HCEC 1CT (cell line): ENCODE measurements at regions not wholly inside any gene's neighbourhood (a gene's known extent, or its start where the extent isn't known, plus 50 kb on each side); places are given as distances from the start of the nearest gene placed in this dataset.
A peak's percentile ranks its signal among the peaks of the same experiment; 100 is the strongest.

ENCODE experiments used
- DNase-seq: peaks from one replicate; pipeline ENCODE4 v3.0.0-alpha.2; 2017

DNA sequence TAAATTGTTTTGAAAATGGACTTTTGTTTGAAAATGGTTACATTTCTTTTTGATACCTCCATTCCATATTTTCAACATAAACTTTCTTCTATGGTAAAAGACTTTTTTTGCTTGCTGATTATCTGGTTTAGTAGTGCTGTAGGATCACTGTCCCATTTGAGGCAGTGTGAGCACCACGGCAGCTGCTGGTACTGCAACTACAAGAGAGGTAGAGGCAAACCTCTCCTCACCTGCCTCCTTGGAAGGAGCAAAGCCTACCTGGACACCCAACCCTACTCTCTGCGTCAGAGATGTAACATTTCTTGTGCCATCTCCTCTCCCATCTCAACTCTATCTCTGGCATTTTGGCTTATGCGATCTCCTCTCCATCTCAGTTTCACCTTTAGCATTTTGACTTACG, 460.1 kb downstream of the SHQ1 start:
- DNase-seq, result no peak

DNA sequence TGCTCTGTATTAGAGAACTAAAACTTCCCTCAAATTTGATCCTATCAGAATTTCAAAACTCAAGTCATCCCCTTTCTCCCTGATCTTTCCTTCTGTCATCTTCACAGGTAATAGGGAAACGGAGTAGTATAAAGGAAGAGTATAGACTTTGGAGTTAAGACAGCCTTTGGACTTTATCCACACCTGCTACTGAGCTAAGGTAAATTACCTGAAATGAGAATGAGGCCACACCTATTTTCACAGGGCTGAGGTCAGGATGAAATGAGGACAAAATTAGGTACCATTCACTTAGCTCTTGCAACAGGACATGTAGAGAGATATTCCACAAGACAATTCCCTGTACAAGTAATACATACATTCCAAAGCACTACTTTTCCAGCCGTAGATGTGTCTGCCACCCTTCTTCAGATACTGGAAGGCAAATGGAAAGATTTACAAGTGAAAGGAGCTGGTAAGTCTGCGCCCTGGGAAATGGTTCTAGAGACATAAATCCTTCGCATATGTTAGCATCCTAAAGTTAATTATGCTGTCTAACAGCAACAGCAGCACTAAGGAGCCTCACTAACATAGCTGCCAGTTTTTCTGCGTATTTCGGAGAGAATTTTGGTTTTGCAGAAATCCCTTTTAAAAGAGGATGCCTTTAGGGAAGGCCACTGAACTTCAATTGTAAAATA, 461.8 kb downstream of the SHQ1 start:
- DNase-seq, result no peak

DNA sequence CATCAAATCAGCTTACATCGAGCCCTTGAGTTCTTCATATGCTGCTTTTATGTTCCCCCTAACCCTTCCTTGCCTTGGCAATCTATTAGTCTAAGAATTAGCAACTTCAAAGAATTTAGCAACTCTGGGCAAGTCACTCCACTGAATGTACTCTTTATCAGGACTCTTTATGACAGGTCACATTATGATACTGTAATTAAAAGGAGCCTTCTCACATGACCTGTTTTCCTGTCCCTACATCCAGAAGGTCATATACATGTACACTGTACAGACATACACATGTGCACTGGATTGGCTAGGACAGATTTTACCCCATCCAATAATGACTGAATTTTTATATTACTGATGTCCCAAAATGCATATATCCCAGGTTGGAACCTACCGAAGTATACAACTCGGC, 463.1 kb downstream of the SHQ1 start:
- DNase-seq, result no peak

DNA sequence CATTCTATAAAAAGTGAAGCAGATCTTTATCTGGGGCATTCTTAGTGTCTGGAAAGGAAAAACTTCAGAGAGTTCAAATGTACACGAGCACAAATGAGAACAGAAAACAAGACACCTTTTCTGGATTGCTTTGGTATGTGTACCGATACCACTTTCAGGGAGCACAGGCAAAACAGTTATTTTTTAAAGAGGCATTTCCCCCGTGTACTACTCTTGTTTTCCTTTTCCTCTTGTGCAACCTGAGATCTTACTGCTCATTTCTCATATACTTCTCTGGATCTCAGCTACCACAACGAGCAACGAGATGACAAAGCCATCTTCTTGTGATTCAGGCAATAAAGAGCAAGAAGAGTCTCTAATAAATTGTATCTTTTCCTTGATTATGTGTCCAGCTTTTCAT, 463.6 kb downstream of the SHQ1 start:
- no peak for DNase-seq

DNA sequence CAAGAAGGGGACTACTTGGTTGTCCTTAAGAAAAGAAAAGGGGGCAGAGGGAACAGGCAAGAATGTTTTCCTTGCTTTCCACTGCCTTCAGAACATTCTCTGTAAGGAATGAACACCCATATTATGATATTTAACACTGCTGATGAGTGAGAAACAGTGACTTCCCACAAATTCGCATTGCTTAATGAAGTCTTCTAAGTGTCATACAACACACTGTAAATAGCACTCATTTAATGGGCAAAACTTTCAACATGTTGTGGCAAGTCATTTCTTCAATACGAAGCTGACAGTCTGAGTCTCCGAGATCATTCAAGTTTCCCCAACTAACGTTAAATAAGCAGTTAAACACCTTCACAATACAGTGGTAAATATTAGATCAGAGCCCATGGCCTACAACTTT, 464.4 kb downstream of the SHQ1 start:
- DNase-seq, result no peak

DNA sequence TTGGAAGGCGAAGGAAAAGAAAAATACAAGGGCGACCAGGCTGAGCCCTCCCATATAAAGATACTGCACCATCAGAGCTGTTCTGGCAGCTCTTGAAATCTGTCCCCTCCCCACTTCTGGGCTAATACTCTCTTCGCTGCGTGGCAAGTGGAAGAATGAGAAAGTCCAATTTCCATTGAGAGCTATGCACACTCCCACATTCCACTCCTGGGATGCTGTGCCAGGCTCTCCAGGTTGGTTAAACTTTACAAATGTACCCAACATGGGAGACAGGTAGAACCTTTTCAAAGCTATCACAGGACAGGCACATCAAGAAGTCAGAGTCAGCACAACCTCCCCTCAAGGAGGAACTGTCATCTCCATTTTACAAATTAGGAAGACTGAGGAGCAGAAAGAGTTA, 465.0 kb downstream of the SHQ1 start:
- no peak for DNase-seq

DNA sequence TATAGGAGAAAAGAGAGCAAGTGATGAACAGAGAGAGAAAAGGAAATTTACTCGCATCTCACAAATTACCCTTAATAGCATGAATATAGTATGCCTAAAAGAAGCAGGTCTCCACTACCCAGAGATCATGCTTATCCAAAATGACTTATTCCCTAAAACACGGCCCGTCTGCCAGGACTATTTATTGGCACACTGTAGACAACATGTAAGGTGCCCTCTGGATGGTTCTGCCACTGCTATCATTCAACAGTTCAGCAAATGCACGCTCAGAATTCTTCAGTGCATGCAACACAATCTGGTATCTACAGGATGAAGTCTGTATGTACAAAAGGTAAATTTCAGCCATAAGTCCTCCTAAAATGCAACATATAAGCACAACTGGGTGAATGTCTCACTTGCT, 465.8 kb downstream of the SHQ1 start:
- no peak for DNase-seq

DNA sequence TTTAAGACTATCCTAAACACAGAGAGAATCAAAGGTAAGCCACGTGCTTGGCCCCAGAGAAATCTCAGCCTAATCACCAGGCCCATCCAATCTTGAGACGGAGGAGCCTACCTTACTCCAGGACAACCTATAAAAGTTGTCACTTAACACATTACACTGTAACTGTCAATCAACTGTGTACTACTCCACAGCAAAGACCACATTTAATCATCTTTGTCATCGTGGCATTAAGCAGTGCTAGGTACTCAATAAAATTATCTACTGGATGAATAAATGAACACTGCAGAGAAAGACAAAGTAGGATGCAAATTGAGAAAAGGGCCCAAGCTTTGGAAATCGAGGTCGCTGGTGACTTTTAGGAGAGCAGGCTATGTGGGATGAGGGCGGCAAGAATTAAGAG, 466.7 kb downstream of the SHQ1 start:
- no peak for DNase-seq

DNA sequence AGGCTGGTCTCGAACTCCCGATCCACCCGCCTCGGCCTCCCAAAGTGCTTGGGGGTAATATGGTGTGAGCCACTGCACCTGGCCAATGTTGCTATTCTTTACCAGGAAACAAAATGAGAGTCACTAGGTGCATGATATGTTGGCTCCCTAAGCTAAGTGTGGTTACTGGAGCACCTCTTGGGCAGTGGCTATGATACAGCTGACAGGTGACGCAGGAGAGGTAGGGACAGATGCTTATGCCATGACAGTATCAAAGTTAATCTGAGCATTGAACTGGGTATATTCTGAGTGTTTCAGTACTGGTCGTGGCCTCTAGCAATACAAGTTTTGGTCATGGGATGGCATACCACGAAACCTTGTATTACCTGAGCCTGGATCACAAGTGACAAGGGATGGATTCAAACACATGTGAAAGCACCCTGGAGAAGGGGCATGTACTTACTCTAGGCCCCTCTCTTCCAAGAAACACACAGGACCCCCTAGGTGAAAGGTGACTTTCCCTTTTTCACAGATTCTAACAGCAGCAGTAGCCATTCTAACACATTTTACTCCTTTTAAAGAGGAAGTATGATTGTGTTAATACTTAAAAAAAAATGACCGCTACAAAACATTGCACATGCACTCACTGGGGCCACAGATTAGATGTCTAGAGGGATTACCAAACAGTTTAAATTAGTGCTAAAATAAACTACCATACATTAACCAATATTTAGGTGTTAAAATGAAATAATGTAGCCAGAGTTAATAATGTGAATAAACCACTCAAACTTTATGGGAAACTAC, 467.3 kb downstream of the SHQ1 start:
- no peak for DNase-seq

DNA sequence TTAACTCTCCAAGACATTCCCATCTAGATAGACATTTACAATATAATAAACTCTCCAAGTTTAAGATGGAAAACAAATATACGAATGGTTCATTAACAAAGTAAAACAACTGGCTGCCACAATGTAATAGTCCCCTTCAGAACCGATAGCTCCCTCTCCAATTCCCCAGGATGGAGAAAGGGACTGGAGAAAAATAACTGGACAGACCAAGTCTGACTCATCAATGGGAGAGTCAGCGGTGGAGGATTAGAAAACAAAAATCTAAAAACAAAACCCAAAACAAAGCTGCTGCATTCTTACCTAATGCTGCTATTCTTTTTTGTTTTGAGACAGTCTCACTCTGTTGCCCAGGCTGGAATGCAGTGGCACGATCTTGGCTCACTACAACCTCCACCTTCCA, 468.1 kb downstream of the SHQ1 start:
- DNase-seq, result peak; percentile 54

DNA sequence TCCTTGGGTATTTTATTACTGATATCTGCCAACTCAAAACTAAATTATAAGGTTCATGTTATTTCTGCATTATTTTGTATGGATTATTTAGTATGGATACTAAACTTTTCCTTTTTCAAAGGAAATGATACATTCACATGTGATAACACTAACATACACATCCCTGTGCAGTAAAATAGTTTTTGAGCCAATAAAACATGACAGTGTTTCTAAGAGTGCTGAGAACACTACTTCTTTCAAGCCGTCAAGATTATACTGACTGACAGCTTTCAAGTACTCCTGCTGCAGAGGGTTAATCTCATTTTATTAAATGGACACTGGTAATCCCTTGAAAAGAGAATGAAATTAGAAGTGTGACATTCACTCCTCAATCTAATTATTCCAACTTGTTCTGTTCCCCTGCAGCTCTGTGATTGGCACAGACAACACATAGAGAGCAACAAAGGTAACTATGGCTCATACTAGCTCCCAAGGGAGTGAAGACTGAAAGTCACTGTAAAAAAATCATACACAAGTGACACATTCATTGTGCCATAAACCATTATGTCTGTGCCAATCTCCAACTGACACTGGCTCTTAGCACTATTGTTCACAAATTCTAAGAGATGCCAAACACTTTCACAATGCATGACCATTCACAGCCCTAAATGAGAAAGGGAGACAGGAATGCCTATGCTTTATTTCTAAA, 468.6 kb downstream of the SHQ1 start:
- DNase-seq, result peak; percentile 5

DNA sequence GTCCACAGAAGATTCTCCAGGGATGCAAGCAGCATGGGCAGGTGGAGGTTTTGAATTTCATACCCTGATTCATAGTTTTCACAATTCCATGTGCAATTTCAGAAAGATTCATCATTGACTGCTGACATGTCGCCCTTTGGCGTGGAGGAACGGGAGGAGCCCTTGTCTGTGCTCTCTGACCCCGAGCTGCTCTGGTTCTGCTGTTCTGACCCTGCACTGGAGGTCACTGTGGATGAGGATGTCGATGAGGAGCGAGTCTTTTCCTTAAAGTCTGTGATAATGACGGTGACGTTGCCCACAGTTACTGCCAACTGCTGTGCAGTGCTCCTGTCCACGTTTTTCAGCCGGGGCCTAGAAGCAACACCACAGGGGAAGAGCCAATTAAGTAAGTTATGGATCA, 470.0 kb downstream of the SHQ1 start:
- DNase-seq, result no peak

DNA sequence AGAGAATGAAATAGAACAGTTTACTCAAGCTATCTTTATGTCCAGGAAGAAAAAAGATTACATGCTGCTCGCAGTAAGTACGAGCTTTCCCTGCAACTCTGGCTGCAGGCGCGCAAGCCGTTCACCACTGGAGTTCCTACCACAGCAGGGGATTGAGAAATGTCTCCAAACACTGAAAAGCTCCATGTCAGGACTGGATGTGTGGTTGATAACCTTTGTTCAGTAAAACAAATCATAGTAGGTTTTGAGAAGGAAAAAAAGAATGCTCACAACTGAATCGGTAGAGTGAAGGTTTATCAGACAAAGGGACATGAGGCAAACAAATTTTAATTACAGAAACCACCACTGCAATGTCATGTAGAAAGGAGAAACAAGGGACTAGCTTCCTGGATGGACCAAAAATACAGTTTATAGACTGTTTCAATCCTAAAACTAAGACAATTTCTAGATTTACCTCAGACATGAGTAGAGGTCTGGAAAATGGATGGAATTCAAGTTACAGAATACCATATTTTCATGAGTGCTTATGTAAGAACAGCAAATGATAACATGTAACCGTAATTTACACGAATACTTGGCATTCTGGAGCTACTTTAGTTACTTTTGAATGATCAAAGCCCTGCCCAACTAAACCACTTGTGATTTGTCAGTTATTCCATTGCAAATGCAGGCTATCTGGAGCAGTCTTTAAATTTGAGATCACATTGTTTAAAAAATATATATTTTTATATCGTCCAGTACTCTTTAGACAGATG, 471.1 kb downstream of the SHQ1 start:
- DNase-seq, result no peak

DNA sequence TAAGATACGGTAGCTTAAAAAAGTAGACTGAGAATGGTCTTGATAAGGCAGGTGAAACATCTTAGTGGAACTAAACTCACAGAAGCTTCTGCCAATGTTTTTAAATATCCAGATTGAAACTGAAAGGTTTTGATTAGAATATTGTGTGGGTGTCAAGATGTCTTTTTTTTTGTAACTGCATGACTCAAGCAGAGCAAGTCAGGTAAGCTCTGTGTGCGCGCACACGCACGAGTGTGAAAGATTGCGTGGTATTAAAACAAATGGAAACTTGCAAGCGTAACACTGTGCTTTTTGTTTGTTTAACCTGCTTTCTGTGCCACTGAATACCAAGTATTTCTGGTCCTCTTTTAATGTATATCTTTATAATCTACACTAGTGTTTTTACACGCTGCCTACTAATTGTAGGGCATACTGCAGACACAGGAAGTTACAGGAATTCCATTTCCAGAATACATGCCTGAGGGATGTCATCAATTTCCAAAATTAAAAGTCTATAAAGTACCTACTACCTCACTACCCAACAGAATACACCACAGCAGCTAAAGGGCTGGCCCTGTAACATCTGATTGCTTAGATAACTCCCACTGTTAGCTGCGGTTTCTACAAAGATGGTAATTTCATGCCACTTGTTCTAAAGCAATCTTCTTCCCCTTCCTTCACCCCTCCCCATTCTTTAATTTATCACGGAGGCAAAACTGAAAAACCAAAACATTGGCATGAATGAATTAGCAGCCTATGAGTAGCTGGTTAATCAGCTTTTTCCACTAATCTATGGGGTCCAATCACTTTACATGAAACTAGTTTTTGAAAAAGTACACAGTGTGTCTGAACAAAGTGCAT, 472.8 kb downstream of the SHQ1 start:
- no peak for DNase-seq

DNA sequence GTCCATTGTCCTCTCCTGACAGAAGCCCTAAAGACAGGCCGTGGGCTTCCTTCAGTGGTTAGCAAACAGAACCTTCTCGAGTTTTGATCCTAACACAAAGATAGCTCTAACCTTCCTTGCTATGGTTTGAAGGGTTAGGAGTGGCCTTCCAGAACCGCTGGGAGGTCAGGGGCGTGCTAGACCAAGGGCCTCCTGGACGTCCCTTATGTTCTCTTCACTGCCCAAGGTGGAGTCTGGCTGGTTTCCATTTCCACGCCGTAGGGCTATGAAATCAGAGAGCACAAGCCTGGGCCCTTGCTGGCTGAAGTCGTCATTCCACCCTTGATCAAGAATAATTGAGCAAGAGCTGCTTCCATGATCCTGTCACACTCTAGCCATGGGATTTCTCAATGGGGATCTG, 475.1 kb downstream of the SHQ1 start:
- DNase-seq, result no peak

DNA sequence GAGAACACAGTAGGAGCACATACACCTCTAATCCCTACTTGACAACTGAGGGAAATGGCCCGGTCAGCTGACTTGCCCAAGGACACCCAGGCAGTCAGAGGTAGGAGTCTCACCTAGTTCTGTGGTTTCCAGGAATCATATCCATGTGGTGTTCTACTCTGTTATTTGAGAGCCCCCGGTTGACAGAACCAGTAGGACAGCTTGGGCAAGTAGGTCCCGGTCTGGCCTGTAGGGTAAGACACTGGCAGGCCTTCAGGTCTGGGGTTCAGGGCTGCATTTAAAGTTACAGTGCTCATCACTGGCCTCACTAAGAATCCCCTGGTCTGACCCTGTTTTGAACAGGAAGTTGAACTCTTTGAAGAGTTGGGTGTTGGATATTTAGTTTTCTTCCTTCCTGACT, 476.1 kb downstream of the SHQ1 start:
- no peak for DNase-seq

DNA sequence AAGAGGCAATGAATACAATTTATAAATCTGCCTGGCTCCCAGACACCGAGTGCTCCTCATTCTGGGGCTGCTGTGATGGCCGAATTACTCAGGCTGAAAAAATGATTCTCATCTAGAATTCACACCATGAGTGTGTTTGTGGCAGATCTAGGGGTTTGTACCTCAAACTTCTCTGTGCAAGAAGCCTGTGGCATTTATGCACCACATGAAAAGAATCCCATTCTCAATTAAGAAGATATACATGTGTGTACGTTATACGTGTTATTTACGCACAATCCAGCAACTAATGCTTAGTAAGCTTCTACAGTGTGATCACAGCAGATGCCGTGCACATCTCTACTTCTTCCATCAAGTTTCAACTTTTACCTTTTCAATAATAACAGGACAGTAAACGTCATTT, 476.8 kb downstream of the SHQ1 start:
- no peak for DNase-seq

DNA sequence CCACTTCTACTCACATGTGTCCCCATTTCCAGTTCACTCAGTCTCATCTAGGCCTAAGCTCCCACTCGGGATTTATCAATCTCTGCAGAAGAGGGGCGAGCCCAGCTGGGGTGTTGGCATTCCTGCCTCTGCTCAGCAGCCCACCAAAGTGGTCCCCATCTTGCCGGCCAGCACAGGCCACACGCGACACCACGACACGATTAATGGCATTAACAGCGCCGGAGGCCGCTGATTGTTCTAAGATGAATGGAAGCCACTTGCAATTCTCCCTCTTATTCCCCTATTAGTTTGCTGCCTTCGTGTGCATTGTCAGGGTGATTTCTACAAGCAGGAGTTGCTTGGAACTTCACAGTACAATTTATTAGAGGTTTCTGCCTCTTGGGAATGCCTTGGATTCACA, 477.3 kb downstream of the SHQ1 start:
- DNase-seq, result no peak

DNA sequence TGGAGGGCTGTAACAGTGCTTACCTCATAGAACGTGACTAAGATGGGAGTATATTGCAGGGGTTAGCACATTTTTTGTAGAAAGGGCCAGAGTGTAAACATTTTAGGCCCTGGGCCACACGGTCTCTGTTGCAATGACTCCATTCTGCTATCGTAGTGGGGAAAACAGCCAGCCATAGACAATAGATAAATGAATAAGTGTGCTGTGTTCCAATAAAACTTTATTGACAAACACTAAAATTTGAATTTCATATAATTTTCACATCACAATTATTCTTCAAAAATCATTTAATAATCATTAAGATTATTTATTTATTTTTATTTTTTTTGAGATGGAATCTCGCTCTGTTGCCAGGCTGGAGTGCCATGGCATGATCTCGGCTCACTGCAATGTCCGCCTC, 478.6 kb downstream of the SHQ1 start:
- DNase-seq, result no peak

DNA sequence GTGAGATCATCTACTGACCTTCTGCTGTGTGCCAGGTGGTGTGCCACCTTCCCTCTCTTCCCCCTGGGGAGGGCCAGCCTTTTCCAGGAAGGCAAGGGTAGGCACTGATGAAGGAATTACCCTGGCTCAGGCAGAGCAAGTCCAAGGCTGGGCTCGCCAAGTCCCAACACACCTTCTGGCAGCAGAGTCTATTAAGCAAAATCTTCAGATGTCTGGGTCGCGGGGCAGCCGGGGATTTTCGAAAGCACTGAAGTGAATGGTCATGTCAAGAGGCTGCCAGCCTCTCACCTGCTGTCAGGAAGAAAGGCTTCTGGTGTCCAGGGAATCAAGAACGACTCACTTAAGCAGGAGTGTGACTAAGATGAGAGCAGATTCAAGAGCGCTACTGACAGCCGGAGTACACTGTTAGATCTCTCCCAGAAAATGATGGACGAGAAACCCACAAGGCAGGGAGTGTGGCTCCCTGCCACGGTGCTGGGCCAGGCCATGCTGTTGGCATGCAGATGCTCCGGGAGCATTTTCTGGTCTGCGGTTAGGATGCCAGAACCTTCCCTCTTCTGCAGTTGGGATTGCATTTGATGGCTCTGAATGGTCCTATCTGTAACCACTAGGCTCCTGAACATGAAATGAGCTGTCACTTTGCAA, 479.8 kb downstream of the SHQ1 start:
- no peak for DNase-seq

DNA sequence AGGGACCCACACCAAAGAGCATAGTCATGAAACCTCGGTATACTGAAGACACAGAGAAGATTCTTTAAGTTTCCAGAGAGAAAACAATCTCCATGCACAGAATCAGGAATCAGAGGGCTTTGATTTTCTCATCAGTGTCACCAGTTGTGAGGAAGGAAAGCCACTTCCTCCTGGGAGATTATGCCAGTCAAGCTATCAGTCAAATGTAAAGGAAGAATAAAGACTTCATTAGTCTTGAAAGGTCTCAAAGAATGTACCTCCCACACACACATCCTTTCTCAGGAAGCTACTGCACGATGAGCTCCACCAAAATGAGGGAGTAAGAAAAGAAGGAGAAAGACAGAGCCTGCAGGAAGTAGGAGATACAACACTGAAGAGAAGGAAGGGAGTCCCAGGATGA, 486.3 kb downstream of the SHQ1 start:
- DNase-seq, result no peak

DNA sequence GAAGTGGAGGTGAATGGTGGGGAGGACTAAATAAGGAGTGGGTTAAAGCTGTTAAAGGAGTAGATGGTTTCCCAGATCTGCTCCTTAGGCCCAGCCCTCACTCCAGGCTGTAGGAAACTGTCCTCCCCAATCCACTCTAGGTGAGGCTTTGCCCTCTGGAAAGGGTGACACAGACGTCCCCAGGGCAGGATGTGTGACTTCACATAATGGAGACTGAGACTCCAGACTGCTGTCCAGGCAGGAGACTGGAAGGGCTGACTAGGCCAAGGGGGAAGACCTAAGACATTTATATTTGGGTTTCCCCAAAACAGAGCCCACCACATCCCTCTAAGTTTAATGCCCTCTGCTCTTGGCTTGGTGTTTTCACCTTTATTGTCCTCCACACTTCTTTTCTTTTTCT, 488.5 kb downstream of the SHQ1 start:
- DNase-seq, result no peak
